ENCODE measurements at regions not wholly inside any gene's neighbourhood (a gene's known extent, or its start where the extent isn't known, plus 50 kb on each side); places are given as distances from the start of the nearest gene placed in this dataset.

DNA sequence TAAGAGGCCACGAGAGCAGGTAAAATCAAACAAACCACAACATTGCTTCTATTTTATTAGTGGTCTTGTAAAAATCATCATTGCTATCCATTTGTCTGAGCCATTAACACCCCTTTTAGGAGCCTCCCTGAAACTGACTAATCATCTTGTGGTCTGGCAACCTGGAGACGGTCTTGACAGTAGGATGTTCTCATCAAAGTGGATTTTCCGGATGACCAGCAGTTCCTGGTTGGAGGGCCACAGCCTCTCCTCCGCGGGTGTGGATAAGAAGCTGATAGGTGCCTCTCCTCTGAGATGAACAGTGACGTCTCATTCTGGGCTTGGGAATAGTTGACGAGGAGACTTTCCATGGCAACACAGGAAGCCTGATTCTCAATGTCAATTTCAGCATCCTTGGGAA lies 490.7 kb downstream of the TYW1 start:
- H3K4ac ChIP-seq (replicated peaks; ENCODE audit: insufficient read length, low read depth, low read length): no peak overlapping the region
- no peak overlapping the region for H2BK15ac ChIP-seq (ENCODE audit: low read length)
- H3K36me3 ChIP-seq (ENCODE audit: control insufficient read depth in 2 of 4, insufficient read depth in 4 of 4, low read length in 3 of 4): no peaks in the 10 kb centered on the region
- 81% methylated on average over 7 of the region's 7 CpGs; no CpG with 5 or more reads in 1 of the 2 experiments for WGBS, 2 experiments (ENCODE audit: extremely low coverage in 1 of 2, insufficient coverage in 1 of 2, insufficient read length in 1 of 2, insufficient replicate concordance in 2 of 2, low coverage in 1 of 2, low lambda C conversion rate in 2 of 2, missing lambda C conversion rate in 1 of 2)
- H3K79me1 ChIP-seq (ENCODE audit: low read depth, low read length): no peaks in the 10 kb centered on the region
- ChIA-PET CTCF (ENCODE audit: partially characterized antibody) (interaction anchor here (1.1 to 2.0 kb wide), 4 partner anchors 9 to 132 kb away, joined by 3 to 8 read pairs (median 4); no protein-coding TSS in a partner anchor), POLR2A (ENCODE audit: partially characterized antibody) (no interaction called here)
- H3K23ac ChIP-seq (ENCODE audit: insufficient read length): no peak overlapping the region
- H3K23me2 ChIP-seq (ENCODE audit: low read depth, low read length): no peaks in the 10 kb centered on the region
- TF ChIP-seq SP4 (IDR thresholded peaks at IDR 0.05; ENCODE audit: low read length) (no peak), TBP (IDR thresholded peaks at IDR 0.05; ENCODE audit: low read depth, low read length) (no peak), GABPA (IDR thresholded peaks at IDR 0.05; ENCODE audit: borderline replicate concordance, insufficient read depth, low read length) (no peak), GTF2F1 (IDR thresholded peaks at IDR 0.05; ENCODE audit: borderline replicate concordance, low read depth, low read length) (no peak), ZNF274 (IDR thresholded peaks at IDR 0.05; ENCODE audit: borderline replicate concordance, extremely low read depth, low read length) (no peak)
- no peak overlapping the region for H3K9ac ChIP-seq (replicated peaks in 1 of 4; ENCODE audit: extremely low read depth in 1 of 4, low read depth in 3 of 4, low read length in 3 of 4)
- H4K5ac ChIP-seq (ENCODE audit: insufficient read length, low read depth, low read length): no peak overlapping the region
- no peak overlapping the region for H4K91ac ChIP-seq (replicated peaks; ENCODE audit: insufficient read length, low read length)
- no peak overlapping the region for H4K8ac ChIP-seq (ENCODE audit: extremely low read depth, insufficient read depth, low read length)
- FAIRE-seq (no peak), DNase-seq (ENCODE audit: low read depth in 1 of 2, low spot score in 2 of 2) (no peak)
- no peak overlapping the region for H3K56ac ChIP-seq (replicated peaks; ENCODE audit: insufficient read length, low read depth, low read length)
- H4K20me1 ChIP-seq (replicated peaks in 1 of 2; ENCODE audit: control insufficient read depth in 1 of 2, insufficient read depth in 2 of 2, low read length in 2 of 2): no peaks in the 10 kb centered on the region
- no peak overlapping the region for H2BK5ac ChIP-seq (ENCODE audit: low read depth, low read length)
- H2BK12ac ChIP-seq (ENCODE audit: low read depth, low read length): no peak overlapping the region
- H3K9me3 ChIP-seq (ENCODE audit: insufficient read depth in 2 of 2, low read depth in 1 of 2, low read length in 1 of 2): no peaks in the 10 kb centered on the region
- H3K4me2 ChIP-seq (ENCODE audit: insufficient read depth in 1 of 2, low read depth in 2 of 2, low read length in 2 of 2): no peak overlapping the region
- H3K27ac ChIP-seq (ENCODE audit: low read depth, low read length): no peak overlapping the region
- H2AK5ac ChIP-seq (ENCODE audit: low read depth, low read length): no peak overlapping the region
- H2BK120ac ChIP-seq (replicated peaks; ENCODE audit: low read depth, low read length): no peak overlapping the region
- no peaks in the 10 kb centered on the region; a peak in 3 of 7 replicates for H3K27me3 ChIP-seq (replicated peaks in 1 of 4; ENCODE audit: control insufficient read depth in 3 of 4, extremely low read depth in 1 of 4, insufficient read depth in 3 of 4, low read length in 3 of 4)
- no peaks in the 10 kb centered on the region for H3K79me2 ChIP-seq (ENCODE audit: control insufficient read depth in 1 of 2, insufficient read depth in 2 of 2, low read length in 2 of 2)
- H2BK20ac ChIP-seq (ENCODE audit: low read length): no peak overlapping the region
- H3K14ac ChIP-seq (ENCODE audit: insufficient read length): no peak overlapping the region
- no peak overlapping the region for H2AFZ ChIP-seq (ENCODE audit: low read length)
- peaks cover 0 to 3% (median under 1%) of the 10 kb centered on the region in 4 experiments; a peak in 3 of 7 replicates for H3K4me1 ChIP-seq (replicated peaks in 1 of 4; ENCODE audit: control insufficient read depth in 3 of 4, insufficient read depth in 4 of 4, low read length in 3 of 4)
- H3K18ac ChIP-seq (ENCODE audit: extremely low read depth, low read length): no peak overlapping the region
- no peak overlapping the region for H3K4me3 ChIP-seq (ENCODE audit: extremely low read depth in 1 of 4, insufficient read depth in 2 of 4, low read depth in 3 of 4, low read length in 4 of 4)

All from H1 (cell line).